Hindlimb muscle (tissue), 1 donor: ENCODE measurements at regions not wholly inside any gene's neighbourhood (a gene's known extent, or its start where the extent isn't known, plus 50 kb on each side); places are given as distances from the start of the nearest gene placed in this dataset.
"Not testable (repeated sequence)": the region's sequence is repeated elsewhere in the genome, so short reads cannot be mapped to it uniquely, and the experiment has no call there.

Experiments
- DNase-seq: peaks from one replicate; pipeline ENCODE4 v3.0.0-alpha.2; 2013

DNA sequence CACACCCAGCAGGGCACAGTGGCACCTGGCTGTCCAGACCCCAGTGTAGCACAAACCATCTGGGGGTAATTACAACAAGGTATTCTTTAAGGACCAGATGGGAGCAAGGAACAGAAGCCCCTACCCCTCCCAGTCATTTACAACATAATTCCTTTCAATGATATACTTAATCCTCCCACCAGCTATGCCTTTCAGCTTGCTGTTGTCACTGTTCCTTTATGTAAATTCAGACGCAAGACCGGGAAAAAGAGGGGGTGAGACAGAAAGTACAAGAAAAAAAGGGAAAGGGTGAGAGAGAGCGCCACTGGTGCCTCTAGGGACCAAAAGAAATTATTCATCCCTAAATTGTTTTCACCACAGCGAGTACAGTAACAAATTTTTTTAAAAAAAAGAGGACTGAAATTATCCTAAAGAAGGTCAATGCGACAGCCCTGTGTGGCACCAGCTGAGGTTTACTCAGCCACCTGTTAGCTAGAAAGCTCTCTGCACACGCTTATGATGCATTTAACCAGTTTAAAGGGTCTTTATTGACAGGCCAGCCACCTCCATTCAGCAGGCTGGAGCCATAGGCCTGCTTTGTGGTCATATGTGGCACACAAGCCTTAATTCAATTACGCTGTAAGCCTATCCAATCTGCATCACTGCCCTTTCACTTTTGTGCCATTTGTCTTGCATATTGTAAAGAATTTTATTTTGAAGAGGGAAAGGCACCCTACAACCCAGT, 210.2 kb upstream of the ISL1 start:
- DNase-seq: no peak

DNA sequence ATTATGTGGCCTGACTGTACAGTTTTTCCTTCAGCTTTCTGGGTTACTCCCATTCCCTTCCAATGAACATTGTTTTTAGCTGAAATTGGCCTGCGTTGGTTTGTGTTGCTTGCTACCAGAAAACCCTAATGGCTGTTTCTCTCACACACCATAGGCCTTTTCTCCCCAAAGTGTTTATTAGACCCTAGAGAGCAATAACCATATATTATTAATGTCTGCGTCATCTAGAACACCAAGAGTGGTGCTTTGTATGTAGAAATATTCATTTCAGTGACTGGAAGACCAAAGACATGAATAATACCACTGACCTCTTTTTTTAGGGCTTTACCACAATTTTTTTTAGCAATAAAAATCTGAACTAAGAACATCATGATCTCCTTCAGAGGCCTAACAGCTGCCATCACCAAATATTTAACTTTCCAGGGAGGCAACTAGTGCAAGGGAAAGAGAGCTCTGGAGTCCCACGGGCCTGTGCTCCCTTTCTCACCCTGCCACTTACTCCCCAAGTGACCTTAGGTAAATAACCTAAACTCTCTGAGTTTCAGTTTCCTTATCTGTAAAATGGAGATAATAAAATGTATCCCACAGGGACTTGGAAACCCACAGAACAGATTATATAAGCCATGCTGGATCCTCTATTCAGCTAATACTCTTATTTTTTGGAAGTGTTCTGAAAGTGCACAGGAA, 201.9 kb upstream of the ISL1 start:
- DNase-seq: no peak

- no peak for DNase-seq
These were observed 197.4 kb upstream of the ISL1 start for GRCh38 chr5:51185850-51186329.

- no peak for DNase-seq
These were observed 195.2 kb upstream of the ISL1 start for GRCh38 chr5:51188001-51188591.

GRCh38 chr5:51194671-51195070, 188.6 kb upstream of the ISL1 start:
- DNase-seq: no peak

- no peak for DNase-seq
These were observed 182.2 kb upstream of the ISL1 start for GRCh38 chr5:51201024-51201423.

- no peak for DNase-seq
These were observed 181.5 kb upstream of the ISL1 start for GRCh38 chr5:51201708-51202107.

GRCh38 chr5:51202161-51202560, 181.1 kb upstream of the ISL1 start:
- DNase-seq: no peak

DNA sequence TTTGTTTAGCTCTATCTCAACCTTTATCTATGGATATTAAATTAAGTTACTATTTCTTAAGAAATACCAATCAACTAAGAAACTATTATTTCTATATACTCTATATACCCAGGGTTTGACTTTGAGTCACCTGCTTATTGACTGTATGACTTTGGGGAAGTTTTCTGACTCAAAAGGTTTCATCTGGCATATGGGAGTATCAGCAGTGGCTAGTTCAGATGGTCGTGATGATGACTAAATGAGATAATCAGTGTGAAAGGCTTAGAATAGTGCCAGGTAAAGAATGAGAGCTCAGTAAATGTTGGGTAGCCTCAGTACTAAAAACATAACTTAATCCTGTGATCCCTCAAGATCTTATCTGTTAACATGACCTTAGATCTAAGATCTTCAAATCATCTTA, 179.7 kb upstream of the ISL1 start:
- no peak for DNase-seq

DNA sequence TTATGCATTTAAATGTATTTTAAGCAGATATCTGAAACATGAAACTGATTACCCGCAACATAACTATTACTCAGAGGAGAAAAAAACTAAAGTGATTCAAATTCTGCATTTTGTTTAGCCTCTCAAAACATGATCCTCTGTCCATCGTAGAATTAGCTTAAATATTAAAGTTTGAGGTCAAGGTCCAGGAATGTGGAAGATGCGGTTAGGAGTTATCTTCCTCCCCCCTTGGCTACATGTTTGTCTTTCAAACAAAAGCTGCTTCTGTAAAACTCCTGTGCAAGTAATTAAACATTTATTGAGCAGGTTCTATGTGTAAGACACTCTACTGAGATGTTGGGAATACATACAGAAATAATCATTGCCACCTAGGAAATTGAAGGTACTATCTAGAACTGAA, 175.0 kb upstream of the ISL1 start:
- no peak for DNase-seq

- DNase-seq: no peak
These were observed 168.5 kb upstream of the ISL1 start for GRCh38 chr5:51214746-51215145.

GRCh38 chr5:51225789-51226742, 157.2 kb upstream of the ISL1 start:
- DNase-seq: no peak

- no peak for DNase-seq
These were observed 155.2 kb upstream of the ISL1 start for GRCh38 chr5:51227963-51228470.

GRCh38 chr5:51230336-51230735, 152.9 kb upstream of the ISL1 start:
- no peak for DNase-seq

DNA sequence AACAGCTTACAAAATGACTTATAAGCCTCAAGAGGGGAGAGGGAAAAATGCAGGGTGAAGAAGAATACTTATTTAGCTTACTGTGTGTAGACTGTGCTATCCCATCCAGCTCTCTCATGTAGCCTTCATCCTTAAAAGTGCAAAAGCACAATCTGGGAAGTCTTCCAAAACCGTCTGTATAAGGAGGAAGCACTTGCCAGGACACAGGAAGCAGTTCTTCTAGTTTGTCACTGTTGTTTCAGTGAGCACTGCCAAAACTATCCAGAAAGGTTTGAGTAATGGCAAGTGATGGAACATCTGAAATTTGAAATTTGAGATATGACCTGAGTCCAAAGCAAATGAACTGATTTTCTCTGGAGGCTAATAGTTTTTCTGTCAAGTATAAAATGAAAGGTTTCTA, 140.8 kb upstream of the ISL1 start:
- DNase-seq: no peak

DNA sequence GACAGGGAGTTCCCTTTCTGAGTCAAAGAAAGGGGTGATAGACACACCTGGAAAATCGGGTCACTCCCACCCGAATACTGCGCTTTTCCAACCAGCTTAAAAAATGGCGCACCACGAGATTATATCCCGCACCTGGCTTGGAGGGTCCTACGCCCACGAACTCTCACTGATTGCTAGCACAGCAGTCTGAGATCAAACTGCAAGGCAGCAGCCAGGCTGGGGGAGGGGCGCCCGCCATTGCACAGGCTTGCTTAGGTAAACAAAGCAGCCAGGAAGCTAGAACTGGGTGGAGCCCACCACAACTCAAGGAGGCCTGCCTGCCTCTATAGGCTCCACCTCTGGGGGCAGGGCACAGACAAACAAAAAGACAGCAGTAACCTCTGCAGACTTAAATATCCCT, 132.3 kb upstream of the ISL1 start:
- DNase-seq: not testable (repeated sequence)

GRCh38 chr5:51271261-51271660, 112.0 kb upstream of the ISL1 start:
- DNase-seq: no peak

DNA sequence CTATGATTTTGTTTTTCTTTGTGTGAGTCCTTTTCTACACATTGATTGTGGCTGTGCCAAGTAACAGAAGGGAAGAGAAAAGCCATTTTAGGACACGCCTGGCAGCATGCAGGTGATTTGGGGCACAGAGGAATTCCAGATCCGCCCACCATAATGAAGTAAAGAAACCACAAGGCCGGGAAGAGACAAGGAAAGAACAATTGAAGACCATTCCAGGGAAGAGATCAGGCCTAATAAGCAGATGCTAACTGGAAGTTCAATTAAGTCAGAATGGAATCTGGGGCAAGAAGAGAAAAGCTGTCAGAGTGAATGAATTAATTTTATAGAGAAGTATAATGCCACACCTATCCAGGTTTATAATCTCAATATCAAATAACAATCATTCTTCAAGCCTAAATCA, 110.2 kb upstream of the ISL1 start:
- DNase-seq: no peak

- DNase-seq: no peak
These were observed 109.4 kb upstream of the ISL1 start for GRCh38 chr5:51273871-51274270.

DNA sequence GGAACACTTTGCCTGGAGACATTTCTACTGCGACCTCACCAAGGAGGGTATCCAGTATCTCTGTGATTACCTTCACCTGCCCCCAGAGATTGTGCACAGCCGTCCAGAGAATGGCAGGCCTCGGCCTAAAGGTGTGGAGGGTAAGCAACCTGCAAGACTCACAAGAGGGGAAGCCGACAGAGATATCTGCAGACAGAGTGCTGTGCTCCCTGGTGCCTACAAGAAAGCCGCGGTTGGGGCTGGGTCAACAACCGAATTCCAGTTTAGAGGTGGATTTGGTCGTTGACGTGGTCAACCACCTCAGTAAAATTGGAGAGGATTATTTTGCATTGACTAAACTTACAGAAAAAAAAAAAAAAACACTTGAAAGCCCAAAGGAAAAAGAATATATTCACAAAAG, 107.8 kb upstream of the ISL1 start:
- no peak for DNase-seq

DNA sequence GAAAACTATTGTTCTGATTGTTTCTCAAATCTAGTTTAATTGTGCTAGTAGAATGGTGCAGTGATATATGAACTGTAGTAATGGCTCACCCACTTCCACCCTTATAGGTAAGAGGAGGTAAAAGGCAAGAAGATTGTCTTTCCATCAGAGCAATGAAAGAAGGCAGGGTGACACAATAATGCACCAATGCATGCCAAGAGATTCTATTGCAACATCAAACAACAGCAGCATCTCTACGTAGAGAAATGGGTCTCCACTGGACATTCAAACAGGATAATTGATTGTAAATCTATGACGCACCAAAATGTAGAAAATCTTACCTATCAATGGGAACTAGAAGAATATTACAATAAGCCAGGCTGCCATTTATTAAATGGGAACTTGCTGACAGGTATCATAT, 107.0 kb upstream of the ISL1 start:
- no peak for DNase-seq

DNA sequence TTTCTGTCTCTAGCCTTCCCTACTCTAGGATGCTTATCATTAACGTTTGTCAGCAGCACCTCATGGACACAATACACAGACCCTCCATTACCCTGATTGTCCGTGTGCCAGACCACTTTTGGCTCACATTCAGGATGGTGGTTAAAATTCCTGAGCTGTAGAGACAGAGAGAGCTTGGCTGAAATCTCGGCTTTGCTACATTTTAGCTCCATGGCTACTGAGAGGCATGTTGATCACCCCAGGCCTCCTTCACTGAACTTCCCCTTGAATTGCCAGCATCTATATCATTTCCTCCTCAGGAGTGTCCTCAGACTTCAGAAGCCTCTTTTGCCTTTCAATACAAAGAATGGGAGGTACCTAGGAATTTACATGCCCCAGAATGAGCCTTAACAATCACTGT, 104.7 kb upstream of the ISL1 start:
- DNase-seq: no peak
